PC-9 (cell line): ENCODE measurements at regions not wholly inside any gene's neighbourhood (a gene's known extent, or its start where the extent isn't known, plus 50 kb on each side); places are given as distances from the start of the nearest gene placed in this dataset.

ENCODE experiments used
- EZH2 ChIP-seq: fragments of 200-600 bp; sonication (generic); IDR thresholded peaks from 2 replicates; pipeline ENCODE4 v1.8.0; 2017; ENCODE audit warnings: antibody characterized with exemption, low read depth
- TF ChIP-seq, protein P1 (sequence below): fragments of 200-600 bp; sonication (generic); conservative IDR thresholded peaks from 2 replicates; pipeline ENCODE4 v1.6.1; 2017; ENCODE audit warnings: mixed run types, antibody characterized with exemption, mild to moderate bottlenecking, moderate library complexity

DNA sequence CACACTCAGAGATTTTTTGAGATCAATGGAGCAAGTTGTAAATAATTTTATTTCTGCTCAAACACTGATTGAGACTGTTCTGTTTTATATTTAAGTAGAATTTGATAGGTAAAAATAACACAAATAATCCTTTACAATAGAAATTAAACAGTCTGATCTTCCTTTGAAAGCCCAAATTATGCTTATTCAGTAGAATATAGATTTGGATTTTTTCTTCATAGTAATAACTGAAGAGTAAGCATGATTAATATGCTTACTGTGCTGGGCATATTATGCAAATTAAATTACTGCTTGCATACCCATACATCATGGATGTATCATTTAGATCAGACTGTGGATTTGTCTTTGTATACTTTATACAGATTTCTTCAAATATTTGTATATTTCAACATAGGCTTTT is 121.4 kb downstream of the LEPR start:
- TF ChIP-seq, protein P1, sequence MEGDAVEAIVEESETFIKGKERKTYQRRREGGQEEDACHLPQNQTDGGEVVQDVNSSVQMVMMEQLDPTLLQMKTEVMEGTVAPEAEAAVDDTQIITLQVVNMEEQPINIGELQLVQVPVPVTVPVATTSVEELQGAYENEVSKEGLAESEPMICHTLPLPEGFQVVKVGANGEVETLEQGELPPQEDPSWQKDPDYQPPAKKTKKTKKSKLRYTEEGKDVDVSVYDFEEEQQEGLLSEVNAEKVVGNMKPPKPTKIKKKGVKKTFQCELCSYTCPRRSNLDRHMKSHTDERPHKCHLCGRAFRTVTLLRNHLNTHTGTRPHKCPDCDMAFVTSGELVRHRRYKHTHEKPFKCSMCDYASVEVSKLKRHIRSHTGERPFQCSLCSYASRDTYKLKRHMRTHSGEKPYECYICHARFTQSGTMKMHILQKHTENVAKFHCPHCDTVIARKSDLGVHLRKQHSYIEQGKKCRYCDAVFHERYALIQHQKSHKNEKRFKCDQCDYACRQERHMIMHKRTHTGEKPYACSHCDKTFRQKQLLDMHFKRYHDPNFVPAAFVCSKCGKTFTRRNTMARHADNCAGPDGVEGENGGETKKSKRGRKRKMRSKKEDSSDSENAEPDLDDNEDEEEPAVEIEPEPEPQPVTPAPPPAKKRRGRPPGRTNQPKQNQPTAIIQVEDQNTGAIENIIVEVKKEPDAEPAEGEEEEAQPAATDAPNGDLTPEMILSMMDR = no peak
- no peak for TF ChIP-seq EZH2
